K562 (cell line): ENCODE measurements at regions not wholly inside any gene's neighbourhood (a gene's known extent, or its start where the extent isn't known, plus 50 kb on each side); places are given as distances from the start of the nearest gene placed in this dataset.

Experiments used
- CHCHD3 ChIP-seq: fragments of 250-450 bp; sonication (Bioruptor Pico); IDR thresholded peaks from 2 replicates; pipeline ENCODE4 v2.1.2; 2022; ENCODE audit warnings: mild to moderate bottlenecking
- FOXA3 ChIP-seq, 2 experiments: fragments of 450-650 bp in 1 of 2; sonication (generic) in 1 of 2; formaldehyde crosslinking; IDR thresholded peaks in 1 of 2; conservative IDR thresholded peaks in 1 of 2; 2 replicates each; pipeline versions ENCODE4 v1.4.0 to v1.8.0; 2020 to 2022; ENCODE audit warnings: mild to moderate bottlenecking in 2 of 2, missing genetic modification reagents in 1 of 2
- FOXK2 ChIP-seq, 2 experiments: fragments of 450-650 bp; IDR thresholded peaks in 1 of 2; conservative IDR thresholded peaks in 1 of 2; 2 replicates each; pipeline ENCODE4 v1.6.1; 2016; ENCODE audit warnings: low read depth in 2 of 2, mild to moderate bottlenecking in 1 of 2
- GATA2 ChIP-seq: sonication (generic); formaldehyde crosslinking; IDR thresholded peaks from 2 replicates; pipeline ENCODE4 v1.4.0; 2020; ENCODE audit warnings: mild to moderate bottlenecking, missing genetic modification reagents
- MTA2 ChIP-seq: fragments of 450-650 bp; IDR thresholded peaks from 2 replicates; pipeline ENCODE4 v1.6.1; 2016; ENCODE audit warnings: low read depth
- NR1H2 ChIP-seq: sonication (generic); formaldehyde crosslinking; IDR thresholded peaks from 2 replicates; pipeline ENCODE4 v1.4.0; 2020; ENCODE audit warnings: mild to moderate bottlenecking, missing genetic modification reagents
- TEAD4 ChIP-seq, 2 experiments: sonication (generic) in 1 of 2; formaldehyde crosslinking in 1 of 2; IDR thresholded peaks; 2 replicates each; pipeline versions ENCODE4 v1.6.1 to v1.8.0; 2012 to 2022; ENCODE audit warnings: borderline replicate concordance in 1 of 2, inconsistent platforms in 1 of 2, low read length in 1 of 2, mild to moderate bottlenecking in 1 of 2, missing genetic modification reagents in 1 of 2
- ZNF282 ChIP-seq: sonication (generic); formaldehyde crosslinking; IDR thresholded peaks from 2 replicates; pipeline ENCODE4 v1.8.1; 2023; ENCODE audit warnings: missing genetic modification reagents
- TF ChIP-seq, protein P1 (sequence below): sonication (generic); formaldehyde crosslinking; IDR thresholded peaks from 2 replicates; pipeline ENCODE4 v1.8.0; 2022; ENCODE audit warnings: mild to moderate bottlenecking, low read depth, missing genetic modification reagents

DNA sequence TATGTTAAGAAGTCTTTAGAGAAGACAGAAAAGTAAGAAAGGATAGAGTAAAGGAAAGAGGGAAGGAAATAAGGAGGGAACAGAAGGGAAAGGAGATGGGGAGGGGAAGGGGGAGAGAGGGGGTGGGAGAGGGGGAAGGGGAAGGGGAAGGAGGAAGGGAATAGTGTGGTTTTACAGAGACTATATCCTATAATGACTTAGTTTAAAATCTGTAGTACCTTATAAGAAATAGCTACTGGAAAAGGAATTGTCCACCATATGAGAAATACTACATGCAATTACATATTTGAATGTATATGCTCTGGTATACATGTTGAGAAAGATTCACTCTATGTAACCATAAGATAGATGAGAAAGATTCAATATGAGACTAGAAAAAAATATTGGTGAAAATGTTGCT is 1042.3 kb downstream of the BRINP3 start:
- no peak for TF ChIP-seq FOXK2 (conservative IDR thresholded peaks at IDR 0.05 in 1 of 2, IDR thresholded peaks at IDR 0.05 in 1 of 2; ENCODE audit: low read depth in 2 of 2)
- no peak for TF ChIP-seq MTA2
- no peak for TF ChIP-seq FOXA3 (CRISPR knock-in tag; conservative IDR thresholded peaks at IDR 0.05 in 1 of 2, IDR thresholded peaks at IDR 0.05 in 1 of 2)
- TF ChIP-seq, protein P1, sequence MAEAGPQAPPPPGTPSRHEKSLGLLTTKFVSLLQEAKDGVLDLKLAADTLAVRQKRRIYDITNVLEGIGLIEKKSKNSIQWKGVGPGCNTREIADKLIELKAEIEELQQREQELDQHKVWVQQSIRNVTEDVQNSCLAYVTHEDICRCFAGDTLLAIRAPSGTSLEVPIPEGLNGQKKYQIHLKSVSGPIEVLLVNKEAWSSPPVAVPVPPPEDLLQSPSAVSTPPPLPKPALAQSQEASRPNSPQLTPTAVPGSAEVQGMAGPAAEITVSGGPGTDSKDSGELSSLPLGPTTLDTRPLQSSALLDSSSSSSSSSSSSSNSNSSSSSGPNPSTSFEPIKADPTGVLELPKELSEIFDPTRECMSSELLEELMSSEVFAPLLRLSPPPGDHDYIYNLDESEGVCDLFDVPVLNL (CRISPR knock-in tag) = no peak
- TF ChIP-seq CHCHD3 (CRISPR knock-in tag) = no peak
- TF ChIP-seq NR1H2 = no peak
- TF ChIP-seq ZNF282 (CRISPR knock-in tag) = no peak
- TF ChIP-seq TEAD4 (IDR thresholded peaks at IDR 0.05; ENCODE audit: low read length) = no peak
- no peak for TF ChIP-seq TEAD4 (CRISPR knock-in tag; IDR thresholded peaks at IDR 0.05; ENCODE audit: borderline replicate concordance)
- TF ChIP-seq GATA2 (CRISPR knock-in tag) = no peak
